Activated T-cell treated with anti-CD3 and anti-CD28 coated beads, Interleukin-2, amount 50 U/mL, for 48 hours (primary cell): ENCODE measurements at regions not wholly inside any gene's neighbourhood (a gene's known extent, or its start where the extent isn't known, plus 50 kb on each side); places are given as distances from the start of the nearest gene placed in this dataset.
"Not testable (repeated sequence)": the region's sequence is repeated elsewhere in the genome, so short reads cannot be mapped to it uniquely, and the experiment has no call there.

Experiments
- DNase-seq, 2 experiments: peaks; one replicate each; pipeline ENCODE4 v3.0.0-alpha.2; 2020

DNA sequence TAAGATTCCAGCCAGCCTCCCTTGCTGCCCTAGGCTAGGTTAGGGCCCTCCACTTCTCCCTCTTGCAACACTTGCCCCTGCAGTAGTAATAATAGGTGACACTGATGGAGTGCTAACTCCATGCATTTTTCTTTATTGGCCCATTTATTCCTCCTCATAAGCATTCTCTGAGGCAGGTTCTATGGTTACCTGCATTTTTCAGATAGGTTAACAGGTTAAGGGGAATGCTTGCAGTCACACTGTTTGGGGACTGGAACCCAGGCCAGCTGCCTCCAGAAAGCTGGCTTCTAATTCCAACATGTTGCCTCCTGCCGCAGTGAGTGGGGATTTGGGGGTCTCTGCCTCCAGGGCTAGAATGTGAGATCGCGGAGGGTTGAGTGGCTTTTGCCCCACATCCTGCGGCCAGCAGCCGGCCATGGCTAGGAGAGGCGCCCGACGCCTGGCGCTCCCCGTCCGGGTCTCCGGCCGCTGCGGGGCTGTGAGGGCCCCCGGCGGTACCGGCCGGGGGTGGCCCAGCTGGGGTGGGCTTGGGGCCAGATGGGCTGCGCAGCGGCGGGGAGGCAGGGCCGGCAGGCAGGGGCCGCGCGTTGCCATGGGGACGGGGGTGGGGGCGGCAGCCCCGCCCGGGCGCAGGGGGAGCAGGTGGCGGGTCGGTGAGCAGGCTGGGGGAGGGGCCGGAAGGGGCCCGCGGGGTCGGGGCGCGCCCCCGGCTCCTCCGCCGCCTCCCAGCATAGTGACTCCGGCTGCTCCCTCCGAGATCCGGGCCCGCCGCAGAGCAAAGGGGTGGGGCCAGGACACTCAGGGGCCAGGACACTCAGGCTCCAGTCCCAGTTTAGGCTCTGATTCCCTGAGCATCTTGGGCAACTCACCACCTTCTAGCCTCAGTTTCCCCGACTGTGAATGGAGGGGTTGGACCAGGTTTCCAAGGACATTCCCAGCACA, 68.4 kb upstream of the SSBP3 start:
- peak; percentile 41 to 52 for DNase-seq

DNA sequence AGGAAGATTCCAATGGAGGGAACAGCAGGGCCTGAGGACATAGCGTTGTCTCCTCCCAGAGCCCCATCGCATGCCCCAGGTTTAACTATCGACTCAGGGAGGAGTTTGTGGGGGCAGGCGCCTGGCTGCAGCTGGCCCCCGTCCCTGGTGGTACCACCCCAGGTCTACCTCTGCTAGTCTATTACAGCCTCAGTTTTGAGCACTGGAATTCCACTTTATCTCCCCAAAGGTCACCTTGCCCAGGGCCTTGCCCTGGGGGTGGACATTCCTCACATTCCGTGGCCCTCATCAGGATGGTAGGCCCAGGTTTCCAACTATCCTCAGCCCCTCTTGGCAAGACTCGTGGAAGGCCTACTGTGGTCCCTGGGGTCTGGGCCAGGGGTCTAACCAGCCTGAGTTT, 65.4 kb upstream of the SSBP3 start:
- no peak for DNase-seq

DNA sequence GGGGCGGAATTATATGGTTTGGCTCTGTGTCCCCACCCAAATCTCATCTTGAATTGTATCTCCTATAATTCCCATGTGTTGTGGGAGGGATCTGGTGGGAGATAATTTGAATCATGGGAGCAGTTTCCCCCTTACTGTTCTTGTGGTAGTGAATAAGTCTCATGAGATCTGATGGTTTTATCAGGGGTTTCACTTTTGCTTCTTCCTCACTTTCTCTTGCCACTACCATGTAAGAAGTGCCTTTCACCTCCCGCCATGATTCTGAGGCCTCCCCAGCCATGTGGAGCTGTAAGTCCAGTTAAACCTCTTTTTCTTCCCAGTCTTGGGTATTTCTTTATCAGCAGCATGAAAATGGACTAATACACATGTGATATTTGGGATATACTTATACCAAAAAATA, 63.2 kb upstream of the SSBP3 start:
- DNase-seq: not testable (repeated sequence)

DNA sequence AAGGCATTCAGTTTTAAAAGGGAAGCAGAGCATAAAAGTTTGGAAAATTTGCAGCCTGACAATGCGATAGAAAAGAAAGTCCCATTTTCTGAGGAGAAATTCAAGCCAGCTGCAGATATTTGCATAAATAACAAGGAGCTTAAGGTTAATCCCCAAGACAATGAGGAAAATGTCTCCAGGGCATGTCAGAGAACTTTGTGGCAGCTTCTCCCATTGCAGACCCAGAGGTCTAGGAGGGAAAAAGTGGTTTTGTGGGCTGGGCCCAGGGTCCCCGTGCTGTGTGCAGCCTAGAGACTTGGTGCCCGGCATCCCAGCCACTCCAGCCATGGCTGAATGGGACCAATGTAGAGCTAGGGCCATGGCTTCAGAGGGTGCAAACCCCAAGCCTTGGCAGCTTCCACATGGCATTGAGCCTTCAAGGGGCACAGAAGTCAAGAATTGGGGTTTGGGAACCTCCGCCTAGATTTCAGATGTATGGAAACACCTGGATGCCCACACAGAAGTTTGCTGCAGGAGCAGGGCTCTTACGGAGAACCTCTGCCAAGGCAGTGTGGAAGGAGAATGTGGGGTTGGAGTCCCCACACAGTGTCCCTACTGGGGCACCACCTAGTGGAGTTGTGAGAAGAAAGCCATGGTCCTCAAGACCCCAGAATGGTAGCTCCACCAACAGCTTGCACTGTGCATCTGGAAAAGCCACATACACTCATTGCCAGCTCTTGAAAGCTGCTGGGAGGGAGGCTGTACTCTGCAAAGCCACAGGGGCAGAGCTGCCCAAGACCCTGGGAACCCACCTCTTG, 62.3 kb upstream of the SSBP3 start:
- not testable (repeated sequence) for DNase-seq

DNA sequence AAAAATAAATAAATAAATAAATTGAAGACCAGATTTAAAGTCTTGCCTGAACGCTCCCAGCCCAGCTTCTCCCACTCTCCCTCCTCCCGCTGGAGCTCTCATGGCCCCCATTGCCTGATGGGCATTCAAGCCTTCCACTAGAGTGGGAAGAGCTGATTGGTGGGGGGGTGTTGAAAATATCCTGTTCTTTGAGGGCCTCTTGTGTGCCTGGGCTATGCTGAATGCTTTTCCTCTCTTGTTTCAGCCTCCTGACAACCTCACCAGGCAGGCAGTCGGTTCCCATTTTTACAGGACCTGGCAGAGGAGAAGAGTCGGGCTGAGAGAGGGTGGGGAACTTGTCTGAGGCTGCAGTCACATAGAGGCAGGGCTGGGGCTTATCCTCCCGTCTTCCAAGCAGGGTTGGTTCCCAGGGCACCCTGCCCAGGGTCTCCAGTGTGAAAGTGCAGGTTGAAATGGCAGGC, 59.2 kb upstream of the SSBP3 start:
- DNase-seq: no peak

DNA sequence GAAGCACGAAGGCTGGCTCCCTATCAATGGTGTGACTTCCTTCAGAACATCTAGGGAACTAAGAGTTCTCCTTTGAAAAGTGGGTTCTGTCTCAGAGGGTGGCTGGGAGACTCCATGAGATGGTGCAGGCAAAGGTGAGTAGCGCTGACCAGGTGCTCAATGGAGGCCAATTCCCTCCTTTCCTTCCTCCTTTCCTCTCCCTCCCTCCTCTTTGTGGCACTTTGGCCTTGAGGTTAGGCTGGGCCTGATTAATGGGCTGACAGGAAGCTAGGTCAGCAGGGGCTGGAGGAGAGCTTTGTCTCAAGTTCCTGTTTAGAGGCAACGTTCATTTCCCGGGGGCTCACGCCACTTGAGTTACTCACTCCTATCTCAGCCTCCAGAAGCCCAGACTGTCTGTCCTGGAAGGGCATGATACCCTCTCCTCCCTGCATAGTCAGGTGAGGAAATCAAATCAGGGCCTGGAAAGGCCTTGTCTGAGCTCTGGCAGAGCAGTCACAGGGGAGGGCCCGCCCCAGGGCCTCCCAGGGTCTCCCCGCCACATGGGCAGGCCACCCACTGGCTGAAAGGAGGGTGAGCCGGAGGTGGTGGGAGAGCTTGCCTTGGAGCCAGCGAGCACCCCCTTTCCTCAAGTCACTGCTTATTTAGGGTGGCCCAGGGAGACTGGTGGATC, 58.4 kb upstream of the SSBP3 start:
- DNase-seq: no peak

DNA sequence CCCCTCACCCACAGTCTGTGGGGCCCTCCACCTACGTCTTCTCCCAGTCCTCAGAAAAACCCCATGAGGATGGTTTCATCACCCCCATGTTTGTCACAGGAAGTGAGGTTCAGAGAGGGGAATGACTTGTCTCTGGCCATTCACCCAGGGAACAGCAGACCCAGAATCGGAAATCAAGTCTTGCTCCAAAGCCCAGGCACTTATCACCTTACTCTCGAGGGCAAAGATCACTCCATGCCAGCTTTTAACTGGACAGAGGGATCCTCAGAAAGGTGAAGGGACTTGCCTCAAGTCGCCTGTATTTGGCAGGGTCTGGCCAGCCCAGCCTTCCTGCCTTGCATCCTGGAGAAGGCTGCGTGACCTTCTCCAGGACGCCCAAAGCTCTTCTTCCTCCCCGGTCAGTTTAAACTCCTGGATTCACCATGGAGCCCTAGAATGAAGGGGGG, 57.9 kb upstream of the SSBP3 start:
- DNase-seq: peak; percentile 49 to 54

DNA sequence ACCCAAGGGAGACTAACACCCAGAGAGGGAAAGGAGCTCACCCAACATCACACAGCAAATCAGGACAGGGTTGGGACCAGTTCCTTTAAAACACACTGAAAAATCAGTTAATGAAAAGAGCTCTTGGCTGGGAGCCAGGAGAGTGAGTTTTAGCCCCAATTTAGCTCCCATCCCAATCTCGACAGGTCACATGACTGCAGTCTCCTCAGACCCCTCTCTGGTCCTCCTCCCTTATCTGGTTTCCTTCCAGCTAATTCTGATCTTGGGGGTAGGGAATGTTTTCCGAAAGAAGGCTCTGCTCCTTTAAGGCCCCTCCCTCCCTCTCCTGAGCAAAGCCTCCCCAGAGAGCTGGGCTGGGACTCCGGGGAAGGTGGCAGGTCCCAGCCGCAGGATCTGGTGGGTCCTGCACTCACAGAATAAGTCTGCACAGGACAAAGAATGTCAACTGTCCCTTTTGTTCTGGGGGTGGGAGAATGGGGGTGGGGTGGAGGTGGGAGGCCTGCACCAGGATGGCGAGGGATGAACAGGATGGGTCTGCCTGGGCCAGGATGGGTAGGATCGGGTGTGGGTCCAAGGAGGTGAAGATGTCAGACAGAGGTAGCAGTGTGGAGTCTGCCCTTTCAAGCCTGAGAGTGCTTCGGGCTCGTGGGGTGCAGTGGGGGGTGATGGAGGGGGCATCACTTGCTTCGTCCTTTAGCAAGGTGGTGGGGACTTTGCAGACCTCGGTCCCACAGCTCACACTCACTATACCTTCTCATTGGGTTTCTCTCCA, 57.3 kb upstream of the SSBP3 start:
- no peak for DNase-seq

DNA sequence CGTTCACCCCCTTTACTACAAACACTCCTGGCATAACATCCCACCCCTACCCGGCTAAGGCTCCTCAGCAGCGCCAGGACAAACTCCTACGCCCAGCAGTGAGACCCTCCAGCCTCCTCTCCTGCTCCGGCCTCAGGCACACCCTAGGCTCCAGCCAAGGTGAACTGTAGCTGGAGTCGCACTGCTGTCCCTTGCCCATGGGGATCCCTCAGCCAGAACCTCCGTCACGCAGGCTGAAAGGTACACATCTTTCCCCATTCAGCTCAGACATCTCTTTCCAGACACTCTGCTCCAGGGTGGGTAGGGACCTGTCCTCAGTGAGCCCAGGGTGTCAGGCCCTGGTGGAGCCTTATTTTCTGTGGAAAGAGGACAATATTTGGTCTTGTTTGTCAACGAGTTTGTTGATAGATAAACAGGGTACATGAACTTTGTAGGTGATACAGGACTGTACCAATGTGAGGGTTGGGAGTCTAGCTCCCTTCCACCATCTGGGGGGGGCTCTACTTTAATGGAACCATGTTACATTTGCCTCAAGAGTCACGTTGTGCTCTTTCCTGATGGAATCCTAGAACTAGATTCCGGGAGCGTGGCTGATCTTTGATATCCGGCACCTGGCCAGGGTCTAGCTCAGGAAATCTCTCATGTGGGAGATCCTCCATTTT, 56.5 kb upstream of the SSBP3 start:
- no peak for DNase-seq

DNA sequence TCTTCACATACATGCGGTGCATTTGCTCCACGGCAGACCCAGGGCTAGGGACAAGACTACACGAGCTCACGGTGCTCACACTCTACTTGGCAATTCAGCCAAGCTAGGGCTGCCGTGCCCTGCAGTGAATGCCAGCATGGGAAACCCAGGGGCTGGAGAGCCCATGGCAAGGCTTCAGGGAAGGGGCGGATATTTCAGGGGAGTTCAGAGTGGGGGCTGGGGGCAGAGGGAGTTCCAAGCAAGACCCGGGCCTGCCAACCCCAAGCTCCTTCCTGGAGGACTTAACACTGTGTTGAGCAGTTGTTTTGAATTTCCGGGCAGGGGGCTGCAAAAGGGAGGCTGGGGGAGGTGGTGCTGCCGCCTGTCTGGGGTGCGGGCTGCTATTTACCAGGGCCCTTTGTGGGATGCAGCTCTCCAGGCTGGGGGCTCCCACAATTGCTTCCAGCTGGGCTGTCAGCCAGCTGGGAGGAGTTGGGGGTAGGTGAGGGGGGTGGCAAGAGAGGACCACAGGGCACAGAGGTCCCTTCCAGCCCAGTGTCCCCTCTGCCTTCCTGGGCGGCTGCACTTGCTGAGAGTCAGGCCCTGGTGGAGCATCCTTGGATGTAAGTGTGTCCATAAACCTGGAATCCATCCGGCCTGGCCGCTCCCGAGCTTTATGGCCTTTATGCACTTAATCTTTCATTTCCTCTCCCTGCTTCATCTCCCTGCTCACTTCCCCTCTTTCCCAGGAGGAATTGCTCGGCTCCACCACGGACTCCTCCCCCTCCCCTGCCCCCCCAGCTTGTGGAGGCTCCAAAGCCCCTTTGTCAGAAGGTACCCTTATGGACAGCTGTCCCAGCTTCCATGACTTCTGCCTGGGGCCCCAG, 55.8 kb upstream of the SSBP3 start:
- DNase-seq: no peak

DNA sequence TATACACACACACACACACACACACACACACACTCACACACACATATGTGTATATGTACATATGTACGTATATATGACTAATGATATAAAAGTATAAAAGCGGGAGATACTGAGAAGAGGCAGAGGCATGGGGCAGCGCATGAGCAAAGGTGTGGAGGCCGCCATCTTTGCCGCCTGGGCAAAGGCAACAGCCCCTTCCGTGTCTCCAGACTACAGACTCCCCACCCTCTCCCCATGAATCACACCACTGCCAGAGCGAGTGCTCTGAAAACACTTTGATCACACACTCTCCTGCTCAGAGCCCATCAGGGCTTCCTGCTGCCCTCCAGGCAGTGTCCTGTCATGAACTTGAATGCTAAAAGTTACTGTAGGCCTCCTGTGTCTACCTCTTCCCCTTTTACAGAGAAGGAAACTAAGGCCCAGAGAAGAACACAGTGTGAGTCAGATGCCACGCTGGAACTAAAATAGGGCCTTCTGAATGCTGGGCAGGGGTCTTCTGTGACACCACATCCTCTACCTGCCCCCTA, 54.7 kb upstream of the SSBP3 start:
- DNase-seq: no peak

DNA sequence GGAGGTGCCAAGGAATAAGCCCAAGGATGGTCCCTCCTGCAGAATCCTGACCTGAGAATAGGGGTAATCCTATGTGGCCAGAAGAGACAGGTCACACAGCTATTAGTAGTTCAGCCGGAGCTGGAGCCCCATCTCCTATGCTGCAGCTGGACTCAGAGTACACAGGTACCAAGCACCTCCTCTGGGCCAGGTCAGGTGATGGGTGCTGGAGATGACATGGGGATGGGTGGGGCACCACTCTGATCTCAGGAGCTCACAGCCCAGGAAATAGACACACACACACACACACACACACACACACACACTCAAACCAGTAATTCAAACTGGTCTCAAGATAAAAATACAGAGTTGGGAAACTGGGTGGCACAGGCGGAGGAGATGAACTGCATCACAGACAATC, 54.2 kb upstream of the SSBP3 start:
- no peak for DNase-seq

DNA sequence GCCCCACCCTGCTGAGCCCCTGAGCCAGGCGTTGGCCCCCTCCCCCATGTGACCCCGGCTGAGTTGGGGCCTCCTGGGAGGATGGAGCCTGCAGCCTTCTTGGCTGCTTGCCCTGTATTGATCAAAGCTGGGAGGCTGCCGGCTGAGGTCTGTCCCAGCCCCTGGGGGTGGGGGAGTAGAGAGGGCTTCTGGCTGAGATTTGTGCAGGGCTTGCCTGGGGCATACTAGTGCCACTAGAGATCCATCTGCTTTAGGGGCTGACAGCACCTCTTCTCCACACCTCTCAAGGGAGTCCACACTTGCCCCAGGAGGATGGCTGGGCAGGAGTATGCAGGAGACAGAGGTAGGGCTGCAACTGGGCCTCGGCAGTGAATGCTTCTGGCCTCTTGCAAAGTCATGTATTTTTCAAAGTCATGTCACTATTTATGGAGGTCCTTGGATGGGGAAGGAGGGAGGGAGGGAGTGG, 53.6 kb upstream of the SSBP3 start:
- no peak for DNase-seq

DNA sequence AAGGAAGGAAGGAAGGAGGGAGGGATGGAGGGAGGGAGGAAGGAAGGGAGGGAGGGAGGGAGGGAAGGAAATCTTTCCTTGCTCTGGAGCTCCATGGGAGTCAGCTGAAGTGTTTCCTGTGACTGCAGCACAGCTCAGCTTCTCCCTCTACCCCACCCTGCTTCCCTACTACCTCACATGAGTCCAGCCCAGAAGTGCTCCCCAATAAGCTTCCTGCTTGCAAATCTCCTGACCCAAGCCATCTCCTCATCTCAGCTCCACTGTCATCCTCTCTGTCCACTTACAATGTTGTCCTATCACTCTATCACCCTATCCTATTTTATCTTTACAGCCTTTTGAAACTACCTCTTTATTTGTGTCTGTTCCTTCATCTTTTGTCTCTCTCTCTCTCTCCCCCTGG, 52.9 kb upstream of the SSBP3 start:
- DNase-seq: no peak

DNA sequence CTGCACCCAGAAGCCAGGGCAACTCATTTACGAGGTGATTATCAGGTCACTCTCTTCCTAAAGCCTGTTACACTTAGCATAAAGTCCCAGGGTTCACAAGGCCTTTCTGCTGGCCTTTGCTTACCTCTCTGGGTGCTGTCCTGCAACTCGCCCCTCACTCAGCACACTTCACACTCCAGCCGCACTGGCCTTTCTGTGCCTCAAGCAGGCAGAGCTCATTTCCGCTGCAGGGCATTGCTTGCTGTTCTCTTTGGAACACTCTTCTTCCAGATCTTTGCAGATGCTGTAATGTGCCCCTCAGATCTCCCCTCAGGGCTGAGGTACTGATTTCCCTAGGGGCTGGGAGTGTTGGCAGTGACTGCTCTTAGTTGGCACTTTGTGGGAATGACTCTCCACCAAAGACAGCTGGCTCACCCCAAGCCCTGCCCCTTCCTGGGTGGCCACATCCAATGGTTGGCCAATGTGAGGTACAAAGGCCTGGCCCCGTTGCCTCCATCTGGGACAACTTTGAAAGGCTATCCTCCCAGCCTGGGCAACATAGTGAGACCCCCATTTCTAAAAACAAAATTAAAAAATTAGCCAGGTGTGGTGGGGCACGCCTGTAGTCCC, 50.8 kb upstream of the SSBP3 start:
- DNase-seq: no peak

DNA sequence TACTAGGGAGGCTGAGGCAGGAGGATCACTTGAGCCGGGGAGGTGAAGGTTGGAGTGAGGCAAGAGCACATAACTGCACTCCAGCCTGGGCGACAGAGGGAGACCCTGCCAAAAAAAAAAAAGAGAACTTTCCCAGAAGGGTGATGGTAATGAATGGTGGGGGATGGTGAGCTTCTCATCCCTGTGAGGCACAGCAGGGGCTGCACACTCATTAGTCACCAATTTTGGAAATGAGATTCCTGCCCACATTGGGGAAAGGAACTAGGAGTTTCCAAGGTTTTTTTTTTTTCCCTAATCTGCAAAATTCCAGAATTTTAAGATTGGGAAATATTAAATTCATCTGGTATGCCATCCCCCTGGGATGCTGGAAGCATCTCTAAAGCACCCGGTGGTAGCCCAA, 50.2 kb upstream of the SSBP3 start:
- DNase-seq: no peak
